Skeletal muscle cell (primary cell): ENCODE measurements at regions not wholly inside any gene's neighbourhood (a gene's known extent, or its start where the extent isn't known, plus 50 kb on each side); places are given as distances from the start of the nearest gene placed in this dataset.

Experiments
- DNase-seq: peaks from one replicate; pipeline ENCODE4 v3.0.0-alpha.2; 2010; ENCODE audit warnings: low read depth
- H3K4me3 ChIP-seq: 2 replicates; pipeline ENCODE4 v1.5.1; 2011; ENCODE audit warnings: low read depth, mild to moderate bottlenecking, control low read depth, low read length, moderate library complexity

- no peak for DNase-seq
- no peak overlapping the region for H3K4me3 ChIP-seq
Measured at GRCh38 chr7:46557781-46558180, 636.7 kb upstream of the IGFBP3 start.

- no peak overlapping the region for H3K4me3 ChIP-seq
- no peak for DNase-seq
Measured at GRCh38 chr7:46557295-46557711, 636.2 kb upstream of the IGFBP3 start.

GRCh38 chr7:46554688-46555422 lies 633.8 kb upstream of the IGFBP3 start:
- no peak overlapping the region for H3K4me3 ChIP-seq
- peak; percentile 51 for DNase-seq

GRCh38 chr7:46551603-46552002 lies 630.5 kb upstream of the IGFBP3 start:
- H3K4me3 ChIP-seq: no peak overlapping the region
- no peak for DNase-seq

GRCh38 chr7:46550864-46551263 lies 629.8 kb upstream of the IGFBP3 start:
- no peak for DNase-seq
- H3K4me3 ChIP-seq: no peak overlapping the region

- DNase-seq: no peak
- no peak overlapping the region for H3K4me3 ChIP-seq
Measured at GRCh38 chr7:46549892-46550639, 629.0 kb upstream of the IGFBP3 start.

GRCh38 chr7:46549347-46549746 lies 628.3 kb upstream of the IGFBP3 start:
- H3K4me3 ChIP-seq: no peak overlapping the region
- no peak for DNase-seq

GRCh38 chr7:46547044-46547443 lies 626.0 kb upstream of the IGFBP3 start:
- no peak for DNase-seq
- no peak overlapping the region for H3K4me3 ChIP-seq

GRCh38 chr7:46545790-46546189 lies 624.7 kb upstream of the IGFBP3 start:
- H3K4me3 ChIP-seq: no peak overlapping the region
- peak; percentile 28 for DNase-seq

- H3K4me3 ChIP-seq: no peak overlapping the region
- peak; percentile 57 for DNase-seq
Measured at GRCh38 chr7:46544396-46545008, 623.4 kb upstream of the IGFBP3 start.

GRCh38 chr7:46542076-46542475 lies 621.0 kb upstream of the IGFBP3 start:
- DNase-seq: no peak
- no peak overlapping the region for H3K4me3 ChIP-seq

- no peak for DNase-seq
- H3K4me3 ChIP-seq: no peak overlapping the region
Measured at GRCh38 chr7:46539892-46540483, 618.9 kb upstream of the IGFBP3 start.

GRCh38 chr7:46537191-46537905 lies 616.3 kb upstream of the IGFBP3 start:
- DNase-seq: no peak

GRCh38 chr7:46534664-46535588 lies 613.9 kb upstream of the IGFBP3 start:
- H3K4me3 ChIP-seq: no peak overlapping the region
- peak; percentile 69 for DNase-seq

More at GRCh38 chr7:46537191-46537905, 616.3 kb upstream of the IGFBP3 start:
- H3K4me3 ChIP-seq: no peak overlapping the region

GRCh38 chr7:46533946-46534345 lies 612.9 kb upstream of the IGFBP3 start:
- H3K4me3 ChIP-seq: no peak overlapping the region
- no peak for DNase-seq

GRCh38 chr7:46532571-46532970 lies 611.5 kb upstream of the IGFBP3 start:
- DNase-seq: no peak
- no peak overlapping the region for H3K4me3 ChIP-seq

GRCh38 chr7:46530081-46530750 lies 609.1 kb upstream of the IGFBP3 start:
- no peak for DNase-seq

GRCh38 chr7:46527360-46527759 lies 606.3 kb upstream of the IGFBP3 start:
- H3K4me3 ChIP-seq: no peak overlapping the region
- no peak for DNase-seq

More at GRCh38 chr7:46530081-46530750, 609.1 kb upstream of the IGFBP3 start:
- no peak overlapping the region for H3K4me3 ChIP-seq
